ENCODE measurements at regions not wholly inside any gene's neighbourhood (a gene's known extent, or its start where the extent isn't known, plus 50 kb on each side); places are given as distances from the start of the nearest gene placed in this dataset.

GRCh38 chr9:12628546-12628945 is 64.6 kb upstream of the TYRP1 start:
- TF ChIP-seq POLR2A (IDR thresholded peaks at IDR 0.05), result no peak
- no peak for TF ChIP-seq EP300 (IDR thresholded peaks at IDR 0.05)
- TF ChIP-seq CTCF (IDR thresholded peaks at IDR 0.05), result no peak
- no peak for TF ChIP-seq POLR2AphosphoS5 (IDR thresholded peaks at IDR 0.05)

Data from gastroesophageal sphincter (tissue), 3 donors.